Transverse colon (tissue), 4 donors: ENCODE measurements at regions not wholly inside any gene's neighbourhood (a gene's known extent, or its start where the extent isn't known, plus 50 kb on each side); places are given as distances from the start of the nearest gene placed in this dataset.

Experiments used
- DNase-seq: peaks from one replicate; pipeline ENCODE4 v3.0.0-alpha.2; 2019
- H3K27ac ChIP-seq, 4 donors: fragments of 200-600 bp; sonication (generic); 2 replicates each; pipeline ENCODE4 v1.5.1; 2016 to 2018; ENCODE audit warnings: inconsistent platforms in 4 of 4
- H3K27me3 ChIP-seq: fragments of 200-600 bp; sonication (generic); 2 replicates; pipeline ENCODE4 v1.5.1; 2017; ENCODE audit warnings: inconsistent platforms
- H3K36me3 ChIP-seq, 4 donors: fragments of 200-600 bp; sonication (generic); 2 replicates each; pipeline ENCODE4 v1.5.1; 2017 to 2019; ENCODE audit warnings: inconsistent platforms in 4 of 4
- H3K4me1 ChIP-seq, 4 donors: fragments of 200-600 bp; sonication (generic); 2 replicates each; pipeline ENCODE4 v1.5.1; 2017 to 2020; ENCODE audit warnings: inconsistent platforms in 4 of 4
- H3K4me3 ChIP-seq, 4 donors: fragments of 200-600 bp; sonication (generic); 1 replicate in 1 of 4; 2 replicates in 3 of 4; pipeline versions ENCODE4 v1.5.1 to v1.6.1; 2017 to 2019; ENCODE audit warnings: inconsistent platforms in 4 of 4
- H3K9me3 ChIP-seq, 2 donors: fragments of 200-600 bp; sonication (generic); 2 replicates each; pipeline ENCODE4 v1.5.1; 2017 to 2019; ENCODE audit warnings: inconsistent platforms in 2 of 2
- CTCF ChIP-seq, 5 experiments: fragments of 200-600 bp in 3 of 5; fragments of 450-650 bp in 2 of 5; sonication (generic) in 3 of 5; IDR thresholded peaks; 1 replicate in 2 of 5; 2 replicates in 3 of 5; pipeline ENCODE4 v1.5.1; 2016 to 2017; ENCODE audit warnings: antibody characterized with exemption in 5 of 5, inconsistent platforms in 3 of 5, mild to moderate bottlenecking in 2 of 5, moderate library complexity in 1 of 5
- EP300 ChIP-seq: sonication (generic); formaldehyde crosslinking; IDR thresholded peaks from one replicate; pipeline ENCODE4 v1.6.1; 2017; ENCODE audit warnings: antibody characterized with exemption, low read depth
- POLR2A ChIP-seq: fragments of 450-650 bp; IDR thresholded peaks from one replicate; pipeline ENCODE4 v1.6.1; 2016; ENCODE audit warnings: antibody characterized with exemption, mild to moderate bottlenecking, moderate library complexity
- POLR2AphosphoS5 ChIP-seq, 3 donors: sonication (generic); formaldehyde crosslinking; IDR thresholded peaks; one replicate each; pipeline ENCODE4 v1.6.1; 2016; ENCODE audit warnings: antibody characterized with exemption in 3 of 3
- WGBS, 2 donors: methylation state at CpG; one replicate each; pipeline ENCODE4 v1.1.5; 2018; ENCODE audit warnings: low coverage in 1 of 2; 5-methylcytosine and 5-hydroxymethylcytosine counted together
- in situ Hi-C, 4 donors: fragments of 200-750 bp; cut with MboI; loops; one replicate each; pipeline versions ENCODE4 v1.15.0 to v1.15.1; 2017; ENCODE audit warnings: low sequenced_read_pairs in 3 of 4, low pct_ligation_motif_present in 1 of 4, low pct_unique_long_range_greater_than_20kb in 1 of 4
- intact Hi-C: fragments of 100-400 bp; cut with DNase I; formaldehyde crosslinking; loops from one replicate; pipeline ENCODE4 v1.15.1; 2023; ENCODE audit warnings: low total_unique reads

- DNase-seq = no peak
- no peak overlapping the region for H3K4me3 ChIP-seq
- H3K9me3 ChIP-seq = no peaks in the 10 kb centered on the region
- H3K36me3 ChIP-seq = no peaks in the 10 kb centered on the region
- peaks cover 0 to 6% (median 0%) of the 10 kb centered on the region in 4 donors for H3K4me1 ChIP-seq
- 67 to 70% methylated on average over 1 of the region's 1 CpG for WGBS, 2 donors
- H3K27ac ChIP-seq = no peak overlapping the region
- TF ChIP-seq EP300 (no peak), POLR2AphosphoS5 (IDR thresholded peaks at IDR 0.05) (no peak), POLR2A (no peak), CTCF (IDR thresholded peaks at IDR 0.05) (no peak)
- in situ Hi-C loops (loop anchor here in 2 of 4 donors (5.0 kb wide), 2 partner anchors 111 to 384 kb away; no protein-coding TSS in a partner anchor), intact Hi-C loops (no loop called here)
- H3K27me3 ChIP-seq = peaks cover 15% of the 10 kb centered on the region
Observed at GRCh38 chr10:116792817-116793216, 50.5 kb upstream of the HSPA12A start.

- H3K4me1 ChIP-seq = no peaks in the 10 kb centered on the region
- in situ Hi-C loops (loop anchor here in 1 of 4 donors (5.0 kb wide), 1 partner anchor 381 kb away; no protein-coding TSS in a partner anchor), intact Hi-C loops (loop anchor here (2.0 kb wide), 1 partner anchor 378 kb away; no protein-coding TSS in a partner anchor)
- no peaks in the 10 kb centered on the region for H3K9me3 ChIP-seq
- 42% methylated on average over 5 of the region's 5 CpGs; no CpG with 5 or more reads in 1 of the 2 donors for WGBS, 2 donors
- no peak for TF ChIP-seq POLR2A
- no peak for TF ChIP-seq CTCF (IDR thresholded peaks at IDR 0.05)
- TF ChIP-seq EP300 = no peak
- no peak for TF ChIP-seq POLR2AphosphoS5 (IDR thresholded peaks at IDR 0.05)
- no peak for DNase-seq
- H3K36me3 ChIP-seq = no peaks in the 10 kb centered on the region
- no peak overlapping the region for H3K4me3 ChIP-seq
- H3K27me3 ChIP-seq = peaks cover 15% of the 10 kb centered on the region
- H3K27ac ChIP-seq = no peak overlapping the region
Observed at GRCh38 chr10:116796469-116796868, 52.8 kb upstream of the ENO4 start.

GRCh38 chr10:116796910-116797513, 52.3 kb upstream of the ENO4 start:
- H3K9me3 ChIP-seq = no peaks in the 10 kb centered on the region
- 29% methylated on average over 9 of the region's 9 CpGs; no CpG with 5 or more reads in 1 of the 2 donors for WGBS, 2 donors
- in situ Hi-C loops = loop anchor here in 1 of 4 donors (5.0 kb wide), 1 partner anchor 380 kb away; no protein-coding TSS in a partner anchor

More at GRCh38 chr10:116796910-116797513, 52.3 kb upstream of the ENO4 start:
- Histone ChIP-seq H3K36me3 (no peaks in the 10 kb centered on the region), H3K27me3 (peaks cover 15% of the 10 kb centered on the region), H3K27ac (no peak overlapping the region), H3K4me1 (no peaks in the 10 kb centered on the region), H3K4me3 (no peak overlapping the region)
- TF ChIP-seq CTCF (IDR thresholded peaks at IDR 0.05) (peak; percentile 87 to 90 (median 89)), POLR2AphosphoS5 (IDR thresholded peaks at IDR 0.05) (no peak), EP300 (no peak), POLR2A (no peak)
- DNase-seq = peak; percentile 76
- intact Hi-C loops = loop anchor here (2.0 kb wide), 1 partner anchor 378 kb away; no protein-coding TSS in a partner anchor
